GM12878 (cell line): ENCODE measurements at regions not wholly inside any gene's neighbourhood (a gene's known extent, or its start where the extent isn't known, plus 50 kb on each side); places are given as distances from the start of the nearest gene placed in this dataset.

Source experiments
- JUND ChIP-seq: IDR thresholded peaks from 2 replicates; pipeline ENCODE4 v1.6.1; 2012; ENCODE audit warnings: low read depth, mild to moderate bottlenecking, low read length, improper control_type of control experiment, moderate library complexity
- POLR2AphosphoS5 ChIP-seq: IDR thresholded peaks from 2 replicates; pipeline ENCODE4 v1.6.1; 2011; ENCODE audit warnings: mild to moderate bottlenecking, low read length, inconsistent platforms

- TF ChIP-seq POLR2AphosphoS5 = no peak
- TF ChIP-seq JUND = no peak
These were observed 236.9 kb downstream of the THBS2 start for GRCh38 chr6:169016758-169017157.
